ENCODE measurements at regions not wholly inside any gene's neighbourhood (a gene's known extent, or its start where the extent isn't known, plus 50 kb on each side); places are given as distances from the start of the nearest gene placed in this dataset.

DNA sequence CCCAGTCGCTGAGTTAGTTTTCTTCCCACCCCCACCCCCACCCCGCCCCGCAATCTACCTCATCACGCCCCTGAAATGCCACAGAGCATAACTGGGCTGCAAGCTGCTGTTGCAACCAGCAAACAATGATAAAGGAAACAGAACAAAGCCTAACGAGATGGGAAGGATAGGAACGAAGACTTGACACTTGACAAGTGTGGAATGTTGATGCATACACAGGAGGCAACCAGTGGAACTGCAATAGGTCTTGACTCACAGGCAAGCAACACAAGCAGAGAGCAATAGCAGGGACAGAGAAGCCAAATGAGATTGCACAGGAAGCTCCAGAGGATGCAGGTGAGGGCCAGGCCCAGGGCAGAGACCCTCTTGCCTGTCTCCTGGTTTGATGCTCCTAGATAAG is 225.9 kb downstream of the IGSF11 start (continued):
- no peak for TF ChIP-seq SAP30 (IDR thresholded peaks at IDR 0.05; ENCODE audit: insufficient read depth, insufficient replicate concordance, low read length)
